ENCODE measurements at regions not wholly inside any gene's neighbourhood (a gene's known extent, or its start where the extent isn't known, plus 50 kb on each side); places are given as distances from the start of the nearest gene placed in this dataset.

DNA sequence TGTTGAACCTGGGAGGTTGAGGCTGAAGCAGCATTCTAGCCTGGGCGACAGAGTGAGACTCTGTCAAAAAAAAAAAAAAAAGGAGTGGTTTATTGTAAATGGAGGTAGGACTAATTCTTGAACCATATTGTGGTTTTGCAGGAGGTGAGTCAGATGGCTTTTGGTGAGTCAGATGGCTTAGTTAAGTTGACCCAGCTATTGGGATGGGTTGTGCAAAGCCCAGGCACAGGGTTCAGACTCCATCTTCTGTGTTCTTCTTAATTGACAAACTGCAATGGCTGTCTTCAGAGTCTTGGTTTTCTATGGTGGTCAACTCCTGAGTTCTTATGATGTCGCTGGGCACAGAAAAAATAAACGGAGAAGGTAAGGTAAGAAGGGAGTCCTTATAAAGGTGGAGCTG is 182.7 kb downstream of the ADAMTS15 start:
- Histone ChIP-seq H3K36me3 (no peaks in the 10 kb centered on the region), H3K4me3 (no peak overlapping the region), H3K9me3 (no peaks in the 10 kb centered on the region), H3K27me3 (no peaks in the 10 kb centered on the region), H3K4me1 (peaks cover 0 to 4% of the 10 kb centered on the region in 2 donors), H3K27ac (no peak overlapping the region)
- intact Hi-C loops (cut with DNase I; ENCODE audit: low total_unique reads) (no loop called here), in situ Hi-C loops (cut with MboI; ENCODE audit: low sequenced_read_pairs in 4 of 4) (no loop called here)
- ATAC-seq (no peak), DNase-seq (no peak)
- TF ChIP-seq POLR2A (IDR thresholded peaks at IDR 0.05): no peak
- TF ChIP-seq, protein P1, sequence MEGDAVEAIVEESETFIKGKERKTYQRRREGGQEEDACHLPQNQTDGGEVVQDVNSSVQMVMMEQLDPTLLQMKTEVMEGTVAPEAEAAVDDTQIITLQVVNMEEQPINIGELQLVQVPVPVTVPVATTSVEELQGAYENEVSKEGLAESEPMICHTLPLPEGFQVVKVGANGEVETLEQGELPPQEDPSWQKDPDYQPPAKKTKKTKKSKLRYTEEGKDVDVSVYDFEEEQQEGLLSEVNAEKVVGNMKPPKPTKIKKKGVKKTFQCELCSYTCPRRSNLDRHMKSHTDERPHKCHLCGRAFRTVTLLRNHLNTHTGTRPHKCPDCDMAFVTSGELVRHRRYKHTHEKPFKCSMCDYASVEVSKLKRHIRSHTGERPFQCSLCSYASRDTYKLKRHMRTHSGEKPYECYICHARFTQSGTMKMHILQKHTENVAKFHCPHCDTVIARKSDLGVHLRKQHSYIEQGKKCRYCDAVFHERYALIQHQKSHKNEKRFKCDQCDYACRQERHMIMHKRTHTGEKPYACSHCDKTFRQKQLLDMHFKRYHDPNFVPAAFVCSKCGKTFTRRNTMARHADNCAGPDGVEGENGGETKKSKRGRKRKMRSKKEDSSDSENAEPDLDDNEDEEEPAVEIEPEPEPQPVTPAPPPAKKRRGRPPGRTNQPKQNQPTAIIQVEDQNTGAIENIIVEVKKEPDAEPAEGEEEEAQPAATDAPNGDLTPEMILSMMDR (IDR thresholded peaks at IDR 0.05 in 4 of 5, conservative IDR thresholded peaks at IDR 0.05 in 1 of 5): no peak

DNA sequence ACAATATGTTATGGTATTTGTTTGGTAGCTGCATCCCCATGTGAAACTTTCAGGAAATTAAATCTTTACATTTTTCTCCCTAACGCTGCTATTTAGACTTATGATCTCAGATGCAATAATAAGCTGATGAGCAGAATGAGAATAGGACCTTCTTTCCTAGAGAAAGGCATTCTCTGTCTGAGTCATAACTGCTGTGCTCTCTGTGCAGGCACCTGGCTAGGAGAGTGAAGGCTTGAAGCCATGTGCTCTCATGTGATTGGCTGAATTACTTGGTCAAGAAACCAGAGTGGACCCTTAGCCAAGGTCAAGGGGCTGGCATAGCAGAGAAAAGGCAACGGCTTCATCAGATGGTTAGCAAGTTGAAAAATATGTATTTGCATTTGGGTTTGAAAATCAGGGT is 185.0 kb downstream of the ADAMTS15 start:
- H3K27me3 ChIP-seq: no peaks in the 10 kb centered on the region
- peak in 1 of 2 donors; percentile 38 for ATAC-seq
- no peak for TF ChIP-seq POLR2A (IDR thresholded peaks at IDR 0.05)
- TF ChIP-seq, protein P1 (IDR thresholded peaks at IDR 0.05 in 4 of 5, conservative IDR thresholded peaks at IDR 0.05 in 1 of 5): no peak
- no peak for DNase-seq
- in situ Hi-C loops (cut with MboI; ENCODE audit: low sequenced_read_pairs in 4 of 4): no loop called here
- no peak overlapping the region for H3K27ac ChIP-seq
- no peaks in the 10 kb centered on the region for H3K36me3 ChIP-seq
- no peak overlapping the region for H3K4me3 ChIP-seq
- H3K9me3 ChIP-seq: no peaks in the 10 kb centered on the region
- intact Hi-C loops (cut with DNase I; ENCODE audit: low total_unique reads): no loop called here
- peaks cover 6 to 15% of the 10 kb centered on the region in 2 donors for H3K4me1 ChIP-seq

DNA sequence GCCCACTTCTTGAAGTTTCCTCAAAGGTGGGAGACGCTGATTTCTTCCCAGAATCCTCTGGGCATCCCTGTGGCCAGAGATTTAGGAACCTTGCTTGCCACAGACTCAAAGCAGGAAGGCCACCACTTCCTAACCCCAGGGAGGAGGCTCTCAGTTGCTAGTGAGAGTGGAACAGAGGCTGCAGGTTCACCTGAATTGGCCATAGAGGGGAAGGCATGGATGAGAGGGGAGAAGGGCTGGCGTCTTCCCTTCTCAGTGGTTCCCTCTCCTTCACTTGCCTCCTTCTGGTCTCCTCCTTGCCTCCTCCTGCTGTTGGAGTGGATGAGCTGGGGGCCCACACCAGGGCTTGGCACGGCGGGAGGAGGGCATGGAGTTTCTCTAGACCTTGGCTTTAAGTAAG is 185.7 kb downstream of the ADAMTS15 start:
- peaks cover 6 to 20% of the 10 kb centered on the region in 2 donors for H3K4me1 ChIP-seq
- no peaks in the 10 kb centered on the region for H3K36me3 ChIP-seq
- no peak for TF ChIP-seq POLR2A (IDR thresholded peaks at IDR 0.05)
- TF ChIP-seq, protein P1 (IDR thresholded peaks at IDR 0.05 in 4 of 5, conservative IDR thresholded peaks at IDR 0.05 in 1 of 5): no peak
- in situ Hi-C loops (cut with MboI; ENCODE audit: low sequenced_read_pairs in 4 of 4) (no loop called here), intact Hi-C loops (cut with DNase I; ENCODE audit: low total_unique reads) (no loop called here)
- H3K27me3 ChIP-seq: no peaks in the 10 kb centered on the region
- no peak overlapping the region for H3K4me3 ChIP-seq
- DNase-seq (no peak), ATAC-seq (no peak)
- no peak overlapping the region for H3K27ac ChIP-seq
- no peaks in the 10 kb centered on the region for H3K9me3 ChIP-seq

DNA sequence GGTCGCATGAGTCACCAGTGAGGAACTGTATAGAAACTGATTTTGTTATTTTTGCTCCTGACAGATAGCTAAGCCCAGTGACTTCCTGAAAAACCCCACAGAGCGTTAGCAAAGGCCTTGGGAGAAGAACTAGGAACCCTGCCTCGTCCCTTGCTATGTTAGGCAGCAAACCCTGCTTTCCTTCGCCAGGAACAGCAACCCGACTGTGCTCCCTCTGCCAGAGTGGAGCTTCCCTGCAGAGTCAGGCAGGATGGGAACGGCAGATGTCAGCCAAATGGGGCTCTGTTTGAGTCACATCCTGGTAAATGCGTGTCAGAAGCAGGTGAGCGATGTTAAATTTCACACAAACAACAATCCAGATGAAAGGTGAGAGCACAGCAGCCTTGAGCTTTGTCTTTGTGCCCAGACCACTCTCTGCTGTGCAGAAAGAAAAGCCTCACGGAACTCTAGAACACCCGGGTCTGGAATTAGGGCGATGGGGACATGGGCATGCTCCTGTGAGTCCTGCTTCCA is 186.6 kb downstream of the ADAMTS15 start:
- no peak overlapping the region for H3K4me3 ChIP-seq
- H3K27me3 ChIP-seq: no peaks in the 10 kb centered on the region
- no peak for TF ChIP-seq POLR2A (IDR thresholded peaks at IDR 0.05)
- TF ChIP-seq, protein P1 (IDR thresholded peaks at IDR 0.05 in 4 of 5, conservative IDR thresholded peaks at IDR 0.05 in 1 of 5): no peak
- H3K9me3 ChIP-seq: no peaks in the 10 kb centered on the region
- intact Hi-C loops (cut with DNase I; ENCODE audit: low total_unique reads): no loop called here
- no peak overlapping the region for H3K27ac ChIP-seq
- DNase-seq (no peak), ATAC-seq (peak; percentile 29 to 40)
- H3K4me1 ChIP-seq: peaks cover 6 to 20% of the 10 kb centered on the region in 2 donors
- in situ Hi-C loops (cut with MboI; ENCODE audit: low sequenced_read_pairs in 4 of 4): no loop called here
- H3K36me3 ChIP-seq: no peaks in the 10 kb centered on the region

Measured in gastrocnemius medialis (tissue), 4 donors.